ENCODE measurements at regions not wholly inside any gene's neighbourhood (a gene's known extent, or its start where the extent isn't known, plus 50 kb on each side); places are given as distances from the start of the nearest gene placed in this dataset.

DNA sequence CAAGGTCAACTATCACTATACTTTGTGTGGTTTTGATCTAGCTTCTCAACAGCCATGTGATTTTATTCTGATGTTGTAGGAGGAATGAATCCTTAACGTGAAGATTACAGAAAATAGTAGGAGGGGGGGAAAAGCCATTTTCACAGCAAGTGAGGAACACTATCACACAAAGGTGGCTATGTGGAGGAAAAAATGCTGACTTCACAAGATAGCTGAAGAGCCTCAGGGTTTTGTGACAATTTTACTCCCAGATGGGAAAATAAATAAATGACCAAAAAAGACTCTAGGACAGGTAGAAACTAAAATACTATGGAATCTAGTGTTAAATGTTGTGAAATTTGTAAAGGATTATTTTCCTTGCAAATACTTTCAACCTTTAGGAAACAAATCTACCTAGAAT lies 281.0 kb downstream of the ADRA2A start:
- DNase-seq, result no peak

DNA sequence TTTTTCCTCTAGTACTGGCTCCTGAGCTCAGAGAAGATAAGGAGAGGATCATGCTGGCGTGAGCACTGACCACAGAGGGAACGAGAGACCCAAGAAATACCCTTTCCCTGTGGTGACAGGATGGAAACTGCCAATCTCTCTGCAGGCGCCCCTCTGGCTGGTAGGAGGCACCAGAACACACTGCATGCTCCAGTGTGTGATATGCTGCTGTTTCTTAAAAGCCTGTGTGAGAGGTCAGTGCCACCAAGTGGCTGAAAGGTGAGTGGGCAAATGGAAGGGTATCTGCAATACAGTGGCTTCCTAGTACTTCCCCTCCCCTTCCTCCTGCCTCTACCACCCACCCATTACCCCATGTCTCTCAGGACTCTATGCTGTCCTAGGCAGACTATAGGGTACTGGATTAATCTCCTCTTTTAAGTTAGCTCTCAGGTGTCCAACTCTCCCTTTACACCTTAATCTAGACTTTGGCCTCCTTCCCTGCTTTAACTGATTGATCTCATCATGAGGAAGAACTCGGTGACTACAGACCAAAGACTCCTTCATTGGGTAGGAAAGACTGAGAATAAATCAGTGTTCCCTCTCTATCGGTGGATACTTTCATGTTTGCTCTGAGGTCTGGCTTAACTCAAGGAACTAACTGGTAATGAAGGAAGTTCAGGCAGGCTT lies 283.6 kb downstream of the ADRA2A start:
- DNase-seq, result no peak

DNA sequence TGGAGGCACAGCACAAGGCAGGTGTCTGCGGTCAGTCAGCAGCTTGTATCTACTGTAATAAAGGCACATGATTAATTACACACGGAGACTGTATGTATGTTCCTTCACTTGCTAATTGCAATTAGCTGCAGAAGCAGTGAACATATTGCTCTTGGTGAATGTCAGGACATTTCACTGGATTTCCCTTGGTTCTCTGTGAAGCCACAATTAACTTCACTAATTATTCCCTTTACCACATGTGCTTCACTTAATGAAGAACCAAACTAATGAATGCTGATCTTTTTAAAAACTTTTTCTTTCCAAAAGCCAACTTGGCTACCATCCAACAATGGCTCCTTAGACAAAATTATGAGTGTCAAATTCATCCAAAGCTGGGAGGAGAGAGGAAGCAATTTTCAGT lies 290.7 kb downstream of the ADRA2A start:
- DNase-seq, result no peak

DNA sequence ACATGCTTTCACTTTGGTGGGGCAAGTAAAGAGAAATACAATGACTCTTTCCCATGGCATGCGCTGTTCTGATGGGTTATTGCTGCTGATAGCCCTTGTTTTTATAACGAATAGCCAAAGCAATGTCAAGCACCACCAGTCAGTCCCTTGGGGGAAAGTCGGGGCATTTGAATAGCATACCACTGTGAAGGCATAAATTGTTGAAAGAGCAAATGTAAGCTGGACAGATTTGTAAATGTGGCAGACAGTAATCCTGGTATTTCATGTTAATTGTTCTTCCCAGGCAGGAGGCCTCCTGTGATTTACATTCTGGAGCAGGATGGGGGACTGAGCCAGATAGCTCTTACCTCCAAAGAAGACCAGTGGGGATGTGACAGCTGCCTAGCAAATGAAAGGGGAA lies 293.3 kb downstream of the ADRA2A start:
- no peak for DNase-seq

DNA sequence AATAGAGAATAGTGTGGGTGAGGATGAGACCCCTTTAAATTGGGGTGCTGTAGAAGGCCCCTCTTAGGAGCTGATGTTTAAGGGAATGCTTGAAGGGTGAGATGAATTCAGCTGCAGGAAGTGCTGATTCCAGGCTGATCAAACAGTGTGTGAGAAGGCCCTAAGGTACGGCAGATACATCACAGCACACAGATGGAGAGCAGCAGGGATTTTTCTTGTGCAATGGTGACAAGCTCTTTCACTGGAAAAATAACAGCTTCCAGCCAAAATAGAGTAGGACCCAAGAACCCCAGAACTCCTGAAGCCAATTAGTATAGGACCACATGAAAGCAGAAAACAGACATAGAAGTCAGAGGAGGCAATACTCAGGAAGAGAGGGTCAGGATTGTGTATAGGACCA lies 296.9 kb downstream of the ADRA2A start:
- no peak for DNase-seq

DNA sequence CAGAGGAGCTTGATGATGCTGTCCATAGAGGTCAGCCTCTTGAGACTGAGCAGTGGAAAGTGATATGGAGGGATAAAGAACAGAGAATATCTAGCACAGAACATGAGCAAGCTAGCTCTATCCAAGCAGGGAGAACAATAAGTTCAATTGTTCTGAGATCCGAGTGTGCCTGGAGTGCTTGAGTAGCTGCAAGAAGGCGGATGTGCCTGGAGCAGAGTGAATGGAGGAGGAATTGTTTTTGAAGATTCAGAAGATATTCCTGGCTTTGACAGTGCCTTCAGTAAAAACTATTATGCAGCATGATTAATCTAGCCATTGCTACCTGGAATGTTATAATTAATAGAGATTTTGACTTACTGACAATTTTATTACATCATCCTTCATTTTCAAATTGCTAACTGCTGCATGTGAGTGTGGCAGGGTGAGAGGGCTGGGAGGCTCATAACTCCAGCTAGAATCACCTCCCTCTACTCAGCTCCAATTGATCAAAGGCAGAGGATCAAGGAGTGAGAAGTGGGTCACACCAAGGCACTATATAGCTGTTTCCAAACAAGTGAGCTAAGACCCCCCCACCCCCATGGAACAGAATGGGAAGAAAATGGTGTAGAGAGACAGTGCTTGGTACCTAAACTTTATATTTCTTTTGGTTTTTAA lies 302.8 kb downstream of the ADRA2A start:
- DNase-seq, result no peak

DNA sequence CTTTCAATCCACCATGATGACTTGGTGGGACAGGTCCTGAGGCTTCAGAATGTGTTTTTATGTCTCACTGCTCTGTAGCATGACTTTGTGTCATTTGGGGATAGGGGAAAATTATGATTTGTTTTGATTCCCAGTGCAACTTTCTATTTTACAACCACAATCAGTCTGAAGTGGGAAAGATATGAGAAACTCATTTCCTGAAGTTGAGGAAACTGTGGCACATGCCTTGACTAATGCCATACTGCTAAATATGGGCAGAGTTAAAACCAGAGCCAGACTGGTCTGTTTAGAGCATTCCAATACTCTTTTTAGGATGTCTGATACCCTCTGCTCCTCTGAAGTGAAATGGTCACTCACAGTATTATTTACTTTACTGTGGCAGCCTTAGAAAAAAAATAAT lies 307.7 kb downstream of the ADRA2A start:
- DNase-seq, result no peak

DNA sequence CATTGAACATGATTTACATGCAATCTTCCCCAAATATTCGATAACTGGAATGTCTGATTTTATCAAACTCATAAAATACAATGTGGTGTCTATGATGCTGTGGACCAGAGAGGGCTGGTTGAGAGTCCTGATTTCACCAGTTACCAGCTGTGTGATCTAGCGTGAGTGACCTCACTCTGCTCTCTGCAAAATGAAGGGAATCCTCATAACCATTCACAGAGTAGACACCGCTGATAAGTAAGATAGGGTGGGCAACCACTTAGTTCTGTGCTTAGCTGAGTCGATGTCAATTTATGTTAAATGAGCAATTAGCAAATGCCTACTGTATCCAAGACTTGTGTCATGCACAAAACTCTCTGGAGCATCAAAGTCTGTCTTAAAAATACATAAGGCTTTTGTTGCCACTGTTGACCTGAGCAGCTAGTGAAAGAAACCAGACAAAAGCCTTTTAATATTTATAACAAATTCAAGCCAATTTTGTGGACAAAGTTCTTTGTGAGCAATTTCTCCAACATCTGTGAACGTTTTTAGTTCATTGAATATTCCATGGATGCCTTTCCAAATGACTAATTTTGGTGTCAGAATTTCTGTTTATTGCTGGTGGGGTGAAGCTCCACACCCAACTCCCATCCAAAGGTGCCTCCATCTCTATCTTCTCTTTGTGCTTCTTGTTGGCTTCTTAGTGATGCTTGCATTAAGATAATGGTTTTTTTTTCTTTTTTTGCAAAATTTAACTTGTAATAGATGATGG lies 314.2 kb downstream of the ADRA2A start:
- no peak for DNase-seq

DNA sequence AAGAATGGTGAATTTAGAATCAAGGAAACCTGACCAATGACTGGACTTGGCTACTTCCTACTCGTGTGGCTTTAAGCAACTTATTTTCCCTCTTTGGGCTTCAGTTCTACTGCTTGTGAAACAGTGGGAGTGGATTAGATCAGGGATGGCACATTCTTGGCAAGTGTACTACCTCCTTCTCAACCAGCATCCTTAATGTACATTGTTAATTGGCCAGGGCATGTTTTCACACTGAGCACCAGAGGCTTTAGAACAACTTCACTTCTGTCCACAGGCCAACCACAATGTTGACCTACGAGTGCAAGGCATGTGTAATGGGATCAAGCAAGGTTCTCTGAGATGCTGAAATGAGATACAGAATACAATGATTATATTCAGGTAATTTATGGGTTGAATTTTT lies 315.3 kb downstream of the ADRA2A start:
- DNase-seq, result no peak

DNA sequence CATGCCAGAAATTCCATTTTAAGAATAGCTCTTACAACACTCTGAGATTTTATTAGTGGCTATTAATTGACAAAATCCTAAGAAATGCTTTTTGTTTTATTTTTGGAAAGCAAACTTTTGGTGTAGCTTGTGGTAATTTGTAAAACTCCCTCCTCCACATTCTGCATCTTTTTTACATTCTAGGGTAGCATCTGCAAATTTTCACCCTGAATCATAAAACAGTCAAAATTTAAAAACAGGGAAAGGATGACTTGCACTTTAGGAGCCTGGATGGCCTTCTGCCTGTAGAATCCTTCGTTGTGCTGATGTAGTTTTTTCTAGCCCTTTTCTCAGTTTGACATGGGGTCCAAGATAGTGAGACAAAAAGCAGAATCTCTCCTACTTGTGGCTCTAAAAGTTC lies 316.1 kb downstream of the ADRA2A start:
- no peak for DNase-seq

DNA sequence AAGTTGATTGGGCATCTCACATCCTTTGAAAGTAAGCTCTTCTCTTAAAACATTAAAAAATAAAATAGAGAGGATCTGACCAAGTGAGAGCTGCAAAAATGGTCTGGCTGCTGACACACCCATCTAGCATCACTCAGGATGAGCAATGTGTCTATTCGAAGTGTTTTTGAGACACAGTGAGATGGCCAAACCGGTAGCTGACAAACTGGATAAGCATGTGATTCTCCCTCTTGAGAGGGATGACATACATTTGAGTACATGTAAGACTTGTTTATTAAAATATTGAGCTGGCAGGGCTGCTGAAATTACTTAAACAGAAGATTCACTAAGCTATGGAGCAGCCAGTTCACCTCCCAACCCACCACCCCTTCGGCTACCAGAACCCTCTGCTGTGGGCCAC lies 333.9 kb downstream of the ADRA2A start:
- DNase-seq, result no peak

DNA sequence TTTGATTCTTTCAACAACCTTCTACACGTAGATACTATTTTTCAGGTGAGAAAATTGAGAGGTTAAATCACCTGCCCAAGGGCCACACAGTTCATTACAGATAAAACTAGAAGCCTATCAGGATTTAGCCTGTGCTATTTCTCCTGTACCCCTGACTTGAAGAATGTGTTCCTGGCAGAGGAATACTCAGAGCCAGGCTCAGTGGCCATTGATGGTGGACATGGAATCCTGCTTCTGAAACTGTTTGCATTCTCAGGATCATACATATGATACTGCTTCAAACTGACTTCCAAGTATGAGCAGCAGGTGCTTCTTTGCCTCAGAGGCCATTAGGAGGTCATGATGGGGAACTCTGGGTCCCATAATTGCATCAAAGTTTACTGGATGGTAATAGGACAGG lies 348.6 kb downstream of the ADRA2A start:
- DNase-seq, result no peak

DNA sequence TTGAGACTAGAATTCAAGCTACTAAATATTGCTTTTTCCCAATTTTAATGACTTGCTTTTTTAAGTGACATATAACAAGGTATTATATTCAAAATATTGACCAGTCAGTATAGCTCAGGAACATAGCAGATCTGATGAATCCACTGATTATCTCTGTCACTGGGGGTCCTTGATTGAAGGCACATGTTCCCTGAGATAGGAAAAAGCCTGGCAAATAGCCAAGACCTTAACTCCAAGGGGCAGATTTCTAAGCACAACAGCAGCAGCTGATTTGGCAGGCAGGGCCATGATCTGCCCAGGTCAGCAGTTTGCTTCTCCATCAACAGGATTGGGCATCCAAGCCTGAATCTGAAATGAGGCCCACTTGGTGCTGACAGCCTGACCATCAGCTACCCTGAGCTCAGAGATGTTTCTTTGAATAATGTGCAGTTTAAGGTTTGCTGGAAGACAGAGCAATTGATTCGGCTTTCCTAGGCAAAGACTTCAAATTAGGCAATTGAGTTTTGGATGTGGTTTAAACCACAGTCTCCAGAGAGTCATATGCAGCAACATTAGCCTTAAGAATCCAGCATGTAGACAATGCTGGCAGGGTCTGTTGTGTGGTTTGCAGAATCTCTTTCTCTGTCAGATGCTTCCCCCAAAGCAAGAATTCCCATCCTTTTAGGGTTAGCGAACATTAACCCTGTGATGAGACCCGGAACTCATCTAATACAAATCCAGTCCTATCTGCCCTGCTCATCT lies 352.6 kb downstream of the ADRA2A start:
- DNase-seq, result no peak

DNA sequence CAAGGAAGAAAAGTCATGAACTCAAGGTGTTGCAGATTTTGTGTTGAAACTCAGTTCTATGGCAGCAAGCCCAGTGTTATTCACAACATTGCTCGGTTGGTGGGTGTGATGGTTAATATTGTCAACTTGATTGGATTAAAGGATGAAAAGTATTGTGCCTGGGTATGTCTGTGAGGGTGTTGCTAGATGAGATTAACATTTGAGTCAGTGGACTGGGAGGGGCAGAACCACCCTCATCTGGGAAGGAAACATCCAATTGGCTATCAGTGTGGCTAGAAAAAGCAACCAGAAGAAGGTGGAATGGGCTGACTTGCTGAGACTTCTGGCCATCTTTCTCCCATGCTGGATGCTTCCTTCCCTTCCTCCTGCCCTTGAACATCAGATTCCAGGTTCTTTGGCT lies 353.2 kb downstream of the ADRA2A start:
- DNase-seq, result no peak

DNA sequence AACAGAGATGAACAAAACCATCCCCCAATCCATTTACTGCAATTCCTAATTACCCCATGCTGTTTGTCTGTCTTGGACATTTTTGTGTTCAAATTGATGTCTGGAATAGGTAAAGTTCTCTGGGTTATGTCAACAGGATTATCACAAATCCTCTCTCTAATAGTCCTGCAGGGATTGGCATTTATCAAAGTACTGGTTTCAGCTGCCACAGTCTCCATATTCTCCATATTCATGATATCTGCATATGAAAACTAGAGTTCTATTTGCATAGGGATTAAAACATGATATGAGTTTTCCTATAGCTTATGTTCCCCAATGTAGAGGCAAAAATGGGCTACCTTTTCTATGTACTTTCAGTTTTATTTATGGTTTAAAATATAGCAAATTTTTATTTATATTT lies 355.8 kb downstream of the ADRA2A start:
- DNase-seq, result no peak

DNA sequence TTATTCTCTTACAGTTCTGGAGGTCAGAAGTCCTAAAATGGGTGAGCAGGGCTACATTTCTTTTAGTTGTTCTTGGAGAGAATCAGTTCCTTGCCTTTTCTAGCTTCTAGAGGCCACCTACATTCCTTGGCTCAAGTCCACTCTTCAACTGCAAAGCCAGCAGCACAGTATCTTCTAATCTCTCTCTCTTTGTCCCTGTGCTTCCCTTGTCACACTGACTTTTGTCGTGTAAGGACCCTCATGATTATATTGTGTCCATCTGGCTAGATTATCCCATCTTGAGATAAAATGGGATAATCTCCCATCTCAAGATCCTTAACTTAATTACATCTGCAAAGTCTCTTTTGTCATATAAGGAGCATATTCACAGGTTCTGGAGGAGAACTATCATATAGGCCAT lies 359.0 kb downstream of the ADRA2A start:
- no peak for DNase-seq

DNA sequence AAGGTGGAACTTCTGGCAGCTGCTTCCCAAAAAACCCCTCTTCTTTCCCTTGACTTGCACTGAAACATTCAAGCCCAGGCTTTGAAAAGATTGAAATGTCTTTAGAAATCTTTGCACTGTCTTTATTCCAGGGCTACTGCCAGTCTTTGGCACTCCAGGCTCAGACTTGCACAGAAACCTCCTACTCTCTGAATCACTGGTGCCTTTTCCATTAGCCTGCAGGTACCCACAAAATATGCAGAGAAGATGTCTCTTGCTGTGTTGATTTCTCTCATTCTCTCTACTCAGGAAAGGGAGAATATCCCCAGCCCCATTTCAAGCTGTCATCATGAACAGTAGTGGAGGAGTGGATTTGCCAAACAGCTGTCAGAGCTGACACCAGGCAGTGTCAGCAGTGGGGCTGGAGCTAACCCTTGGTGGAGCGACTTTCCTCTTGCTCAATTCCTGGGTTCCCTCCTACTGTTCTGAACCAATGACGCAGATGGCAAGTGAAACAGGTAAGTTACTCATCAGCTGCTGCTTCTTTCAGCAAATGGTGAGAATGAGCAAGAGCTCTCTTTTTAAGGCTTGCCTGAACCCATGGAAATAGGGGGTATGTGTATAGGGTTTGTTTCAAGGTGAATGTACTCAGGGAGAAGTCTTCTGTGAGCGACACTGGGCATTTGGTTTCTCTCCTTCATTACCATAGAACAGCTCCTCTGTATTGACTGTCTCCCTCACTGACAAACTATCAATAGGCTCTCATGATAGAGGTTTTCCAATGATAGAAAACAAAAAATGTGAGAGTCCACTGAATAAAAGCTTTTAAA lies 362.4 kb downstream of the ADRA2A start:
- no peak for DNase-seq

DNA sequence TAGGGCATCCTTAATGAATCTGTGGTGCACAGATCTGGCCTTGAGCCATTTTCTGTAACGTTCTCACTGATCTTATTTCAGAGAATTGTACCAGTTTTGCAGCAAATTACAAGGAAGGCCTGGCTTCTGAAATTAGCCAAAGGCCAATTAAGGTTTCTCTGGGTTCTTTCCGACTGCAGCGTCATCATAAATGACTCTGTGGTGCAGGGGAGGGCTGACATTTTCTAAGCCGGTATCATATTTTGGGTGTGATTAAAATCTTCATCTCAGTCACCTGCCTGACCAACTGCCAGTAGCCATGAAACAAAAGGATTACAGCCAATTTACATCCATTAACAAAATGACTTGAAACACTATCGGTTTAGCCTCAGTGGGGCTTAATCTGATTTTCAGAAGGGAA lies 363.7 kb downstream of the ADRA2A start:
- DNase-seq, result no peak

DNA sequence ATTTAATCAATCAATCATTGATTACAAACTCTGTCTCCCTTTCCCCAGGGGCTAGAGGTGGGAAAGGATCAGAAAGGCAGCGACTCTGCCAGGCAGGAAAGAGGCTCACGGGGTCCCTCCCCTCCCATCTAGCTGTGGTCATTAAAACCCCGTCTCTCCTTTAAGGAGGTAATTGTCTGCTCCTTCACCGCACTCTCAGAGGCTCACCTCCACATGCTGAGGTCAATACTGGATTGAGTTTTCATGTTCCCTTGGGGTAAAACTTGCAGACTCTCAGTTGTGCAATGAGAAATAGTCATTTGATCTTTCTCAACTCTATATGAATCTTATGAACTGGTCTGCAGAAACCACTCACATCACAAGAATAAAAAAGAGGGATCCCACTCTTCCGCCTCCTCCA lies 368.8 kb downstream of the ADRA2A start:
- DNase-seq, result no peak

DNA sequence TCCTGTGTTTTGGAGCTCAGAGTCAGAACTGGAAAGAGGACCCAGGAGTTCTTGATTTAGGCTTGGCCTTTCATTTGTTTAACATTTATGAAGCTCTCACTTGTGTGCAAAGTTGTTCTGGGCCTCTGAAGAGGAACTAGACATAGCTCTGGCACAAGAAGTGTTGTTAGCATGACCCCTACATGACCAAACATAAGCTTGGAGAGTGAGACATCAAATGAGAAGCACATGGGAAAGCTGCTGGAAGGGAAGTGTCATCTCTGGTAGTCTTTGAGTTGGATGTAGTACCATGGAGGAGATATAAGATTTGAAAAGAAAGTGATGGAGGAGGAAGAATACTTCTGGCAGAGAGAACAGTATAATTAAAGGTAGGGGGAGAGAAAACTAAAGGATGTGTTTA lies 370.1 kb downstream of the ADRA2A start:
- no peak for DNase-seq

DNA sequence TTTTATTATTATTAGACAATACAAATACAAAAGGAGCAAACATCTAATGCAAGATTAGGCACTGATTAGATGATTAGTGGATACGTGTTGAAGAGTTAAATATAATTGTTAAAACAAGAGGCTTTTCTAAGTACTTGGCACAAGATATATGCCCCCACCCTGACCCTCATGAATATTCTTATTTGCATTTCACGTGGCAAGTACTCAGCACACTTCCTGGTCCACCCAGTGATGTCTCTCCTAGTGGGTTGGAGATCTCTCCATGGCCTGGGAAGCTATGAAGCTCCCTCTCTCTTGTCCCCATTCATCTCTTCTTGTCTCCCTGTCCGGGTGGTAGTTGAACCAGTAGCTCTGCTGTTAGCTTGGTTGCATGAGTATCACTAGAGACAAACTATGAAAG lies 375.3 kb downstream of the ADRA2A start:
- no peak for DNase-seq

DNA sequence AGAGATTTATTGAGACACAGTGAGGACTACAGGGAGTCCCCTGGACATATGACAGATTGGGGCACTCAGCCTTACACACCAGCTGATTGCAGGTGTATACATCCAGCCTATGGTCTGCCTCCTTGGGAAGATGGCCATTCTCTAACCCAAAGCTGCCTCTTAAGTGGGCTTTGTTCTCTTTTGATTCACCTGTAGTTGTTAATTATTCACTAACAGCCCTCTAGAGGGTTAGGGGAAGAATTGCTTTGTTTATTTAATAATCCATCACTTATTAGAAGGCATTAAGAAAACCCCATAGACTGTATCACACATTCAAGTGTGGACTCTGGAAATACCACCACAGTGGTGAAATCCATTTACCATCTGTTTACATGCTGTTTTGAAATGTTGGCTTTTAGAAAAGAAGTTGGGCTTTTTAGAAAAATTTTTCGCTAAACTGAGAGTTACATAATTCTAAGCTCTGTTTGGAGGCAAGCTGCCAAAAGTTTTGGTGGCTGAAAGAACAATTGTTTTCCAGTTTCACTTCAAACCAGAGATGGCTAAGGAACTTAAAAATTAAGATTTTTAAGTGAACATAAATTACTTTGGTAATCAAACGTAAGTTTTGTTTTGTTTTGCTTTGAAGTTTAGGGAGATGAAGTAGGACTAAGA lies 379.1 kb downstream of the ADRA2A start:
- DNase-seq, result no peak
